Ascending aorta (tissue), 2 donors: ENCODE measurements at regions not wholly inside any gene's neighbourhood (a gene's known extent, or its start where the extent isn't known, plus 50 kb on each side); places are given as distances from the start of the nearest gene placed in this dataset.
"Not testable (repeated sequence)": the region's sequence is repeated elsewhere in the genome, so short reads cannot be mapped to it uniquely, and the experiment has no call there.

Experiments used
- DNase-seq, 2 donors: peaks; one replicate each; pipeline ENCODE4 v3.0.0-alpha.2; 2019; ENCODE audit warnings: low spot score in 2 of 2
- H3K27ac ChIP-seq, 2 donors: fragments of 200-600 bp; sonication (generic); one replicate each; pipeline ENCODE4 v1.5.1; 2016 to 2017; ENCODE audit warnings: mild to moderate bottlenecking in 1 of 2
- H3K27me3 ChIP-seq: fragments of 200-600 bp; sonication (generic); one replicate; pipeline ENCODE4 v1.5.1; 2017
- H3K36me3 ChIP-seq, 2 donors: fragments of 200-600 bp; sonication (generic); one replicate each; pipeline ENCODE4 v1.5.1; 2016
- H3K4me1 ChIP-seq, 2 donors: fragments of 200-600 bp; sonication (generic); one replicate each; pipeline ENCODE4 v1.5.1; 2016 to 2017; ENCODE audit warnings: mild to moderate bottlenecking in 1 of 2
- H3K4me3 ChIP-seq, 2 donors: fragments of 200-600 bp; sonication (generic); one replicate each; pipeline ENCODE4 v1.5.1; 2016 to 2017; ENCODE audit warnings: mild to moderate bottlenecking in 1 of 2
- H3K9me3 ChIP-seq, 2 donors: fragments of 200-600 bp; sonication (generic); one replicate each; pipeline ENCODE4 v1.5.1; 2016
- CTCF ChIP-seq, 3 experiments: fragments of 200-600 bp in 2 of 3; fragments of 450-650 bp in 1 of 3; sonication (generic) in 2 of 3; IDR thresholded peaks; one replicate each; pipeline ENCODE4 v1.5.1; 2016 to 2019; ENCODE audit warnings: antibody characterized with exemption in 3 of 3, mild to moderate bottlenecking in 1 of 3, moderate library complexity in 1 of 3
- intact Hi-C: fragments of 100-400 bp; cut with DNase I; formaldehyde crosslinking; loops from one replicate; pipeline ENCODE4 v1.15.1; 2023

- intact Hi-C loops: no loop called here
- Histone ChIP-seq H3K4me1 (no peaks in the 10 kb centered on the region), H3K9me3 (no peaks in the 10 kb centered on the region), H3K36me3 (no peaks in the 10 kb centered on the region), H3K27ac (no peak overlapping the region), H3K27me3 (no peaks in the 10 kb centered on the region), H3K4me3 (no peak overlapping the region)
- DNase-seq: peak in 1 of 2 donors; percentile 69
- no peak for TF ChIP-seq CTCF (IDR thresholded peaks at IDR 0.05)
Measured at GRCh38 chr18:49725809-49726674, 87.3 kb downstream of the ACAA2 start.

- no peak for TF ChIP-seq CTCF (IDR thresholded peaks at IDR 0.05)
- DNase-seq: no peak
- intact Hi-C loops: no loop called here
Measured at GRCh38 chr18:49723648-49724180, 89.6 kb downstream of the ACAA2 start.

DNA sequence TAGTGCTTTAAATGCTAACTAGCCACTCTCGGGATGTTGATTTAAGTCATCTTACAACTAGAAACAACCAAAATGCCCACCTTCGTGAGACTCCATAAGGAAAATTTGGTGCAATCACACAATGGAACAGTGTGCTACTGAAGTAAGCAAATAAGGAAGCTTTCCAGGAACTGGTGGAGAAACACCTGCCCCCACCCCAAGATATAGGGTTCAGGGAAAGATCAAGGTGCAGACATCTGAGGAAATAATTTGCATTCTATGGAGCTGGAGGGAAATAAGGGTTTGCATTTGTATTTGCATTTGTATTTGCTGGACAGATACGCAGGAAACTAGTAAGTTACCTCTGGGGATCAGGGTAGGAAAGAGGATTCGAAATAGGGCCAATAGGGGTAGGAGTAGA is 90.9 kb downstream of the ACAA2 start:
- H3K36me3 ChIP-seq: no peaks in the 10 kb centered on the region
- no peaks in the 10 kb centered on the region for H3K9me3 ChIP-seq
- DNase-seq: no peak
- TF ChIP-seq CTCF (IDR thresholded peaks at IDR 0.05): no peak
- no peaks in the 10 kb centered on the region for H3K4me1 ChIP-seq
- no peak overlapping the region for H3K27ac ChIP-seq
- no peak overlapping the region for H3K4me3 ChIP-seq
- intact Hi-C loops: no loop called here
- H3K27me3 ChIP-seq: no peaks in the 10 kb centered on the region

More at GRCh38 chr18:49723648-49724180, 89.6 kb downstream of the ACAA2 start:
- Histone ChIP-seq H3K27ac (no peak overlapping the region), H3K4me1 (no peaks in the 10 kb centered on the region), H3K9me3 (no peaks in the 10 kb centered on the region), H3K4me3 (no peak overlapping the region), H3K27me3 (no peaks in the 10 kb centered on the region), H3K36me3 (no peaks in the 10 kb centered on the region)

DNA sequence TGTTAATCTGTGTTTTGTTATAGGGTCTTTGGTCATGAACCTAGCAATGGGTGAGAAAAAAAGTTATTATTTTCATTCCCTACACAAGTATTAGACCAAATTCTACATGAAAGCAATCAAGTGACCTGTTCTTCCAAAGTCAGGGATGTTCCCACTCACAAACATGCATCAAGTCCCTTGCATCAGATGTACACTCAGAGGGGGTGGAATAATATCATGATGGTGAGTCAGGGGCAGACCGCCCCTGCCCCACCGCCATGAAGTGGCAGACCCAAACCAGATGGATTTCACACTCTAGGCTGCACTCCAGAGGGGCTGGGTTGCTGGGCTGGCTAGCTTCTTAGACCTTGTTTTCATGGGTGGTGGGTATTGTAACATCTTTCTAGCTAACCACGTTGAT is 91.4 kb downstream of the ACAA2 start:
- no peak overlapping the region for H3K27ac ChIP-seq
- DNase-seq: no peak
- H3K4me1 ChIP-seq: no peaks in the 10 kb centered on the region
- H3K9me3 ChIP-seq: no peaks in the 10 kb centered on the region
- no peak overlapping the region for H3K4me3 ChIP-seq
- intact Hi-C loops: no loop called here
- no peak for TF ChIP-seq CTCF (IDR thresholded peaks at IDR 0.05)
- no peaks in the 10 kb centered on the region for H3K27me3 ChIP-seq
- H3K36me3 ChIP-seq: no peaks in the 10 kb centered on the region

GRCh38 chr18:49720944-49721343 is 92.4 kb downstream of the ACAA2 start:
- H3K27ac ChIP-seq, H3K27me3 ChIP-seq, DNase-seq, H3K9me3 ChIP-seq, H3K4me3 ChIP-seq, H3K4me1 ChIP-seq, intact Hi-C loops, H3K36me3 ChIP-seq: not testable (repeated sequence)

DNA sequence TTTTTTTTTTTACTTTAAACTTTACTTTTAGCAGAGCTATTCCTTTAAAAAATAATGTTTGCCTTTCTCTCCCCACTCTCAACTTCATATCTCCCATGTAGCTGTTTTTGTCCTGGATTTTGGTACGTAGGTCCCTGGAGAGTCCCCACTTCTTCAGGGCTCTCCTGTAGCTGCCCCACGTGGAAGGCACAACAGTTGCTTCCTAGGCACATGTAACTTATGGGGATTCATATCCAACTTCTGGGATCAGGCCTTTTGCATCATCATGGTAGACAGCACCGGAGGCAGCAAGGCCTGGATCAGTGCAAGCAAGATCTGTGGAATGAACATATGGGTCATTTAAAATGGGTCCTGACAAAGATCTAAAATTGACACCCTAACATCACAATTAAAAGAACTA is 95.7 kb downstream of the ACAA2 start:
- Histone ChIP-seq H3K9me3 (no peaks in the 10 kb centered on the region), H3K27me3 (no peaks in the 10 kb centered on the region), H3K4me1 (no peaks in the 10 kb centered on the region), H3K36me3 (no peaks in the 10 kb centered on the region), H3K27ac (no peak overlapping the region), H3K4me3 (no peak overlapping the region)
- TF ChIP-seq CTCF (IDR thresholded peaks at IDR 0.05): no peak
- no peak for DNase-seq
- intact Hi-C loops: no loop called here
